Breast epithelium (tissue), 3 donors: ENCODE measurements at regions not wholly inside any gene's neighbourhood (a gene's known extent, or its start where the extent isn't known, plus 50 kb on each side); places are given as distances from the start of the nearest gene placed in this dataset.

Experiments used
- CTCF ChIP-seq, 3 donors: fragments of 450-650 bp; IDR thresholded peaks; one replicate each; pipeline ENCODE4 v1.5.1; 2016 to 2017; ENCODE audit warnings: antibody characterized with exemption in 3 of 3, mild to moderate bottlenecking in 3 of 3, moderate library complexity in 3 of 3
- POLR2A ChIP-seq: fragments of 450-650 bp; IDR thresholded peaks from one replicate; pipeline ENCODE4 v1.6.1; 2016; ENCODE audit warnings: antibody characterized with exemption, mild to moderate bottlenecking, moderate library complexity
- POLR2AphosphoS5 ChIP-seq, 3 donors: sonication (generic); formaldehyde crosslinking; IDR thresholded peaks; one replicate each; pipeline ENCODE4 v1.6.1; 2017; ENCODE audit warnings: antibody characterized with exemption in 3 of 3

GRCh38 chr14:27739657-27740156 is 1026.9 kb upstream of the FOXG1 start:
- TF ChIP-seq POLR2A (no peak), CTCF (IDR thresholded peaks at IDR 0.05) (no peak), POLR2AphosphoS5 (IDR thresholded peaks at IDR 0.05) (no peak)
